ENCODE measurements at regions not wholly inside any gene's neighbourhood (a gene's known extent, or its start where the extent isn't known, plus 50 kb on each side); places are given as distances from the start of the nearest gene placed in this dataset.
"Not testable (repeated sequence)": the region's sequence is repeated elsewhere in the genome, so short reads cannot be mapped to it uniquely, and the experiment has no call there.

- not testable (repeated sequence) for DNase-seq (ENCODE audit: low spot score)
Observed at GRCh38 chr3:139116631-139117030, 71.9 kb upstream of the PRR23C start.

- DNase-seq (ENCODE audit: low spot score): no peak
Observed at GRCh38 chr3:139117136-139117675, 72.5 kb upstream of the PRR23C start.

- DNase-seq (ENCODE audit: low spot score): no peak
Observed at GRCh38 chr3:139117883-139118760, 73.4 kb upstream of the PRR23C start.

GRCh38 chr3:139118835-139119234 lies 74.1 kb upstream of the PRR23C start:
- no peak for DNase-seq (ENCODE audit: low spot score)

- no peak for DNase-seq (ENCODE audit: low spot score)
Observed at GRCh38 chr3:139119331-139120025, 74.8 kb upstream of the PRR23C start.

GRCh38 chr3:139120086-139121056 lies 75.7 kb upstream of the PRR23C start:
- no peak for DNase-seq (ENCODE audit: low spot score)

- DNase-seq (ENCODE audit: low spot score): no peak
Observed at GRCh38 chr3:139121513-139122220, 77.0 kb upstream of the PRR23C start.

GRCh38 chr3:139122221-139122581 lies 77.5 kb upstream of the PRR23C start:
- no peak for DNase-seq (ENCODE audit: low spot score)

- no peak for DNase-seq (ENCODE audit: low spot score)
Observed at GRCh38 chr3:139122612-139123011, 77.9 kb upstream of the PRR23C start.

GRCh38 chr3:139123377-139124095 lies 78.8 kb upstream of the PRR23C start:
- DNase-seq (ENCODE audit: low spot score): no peak

- DNase-seq (ENCODE audit: low spot score): no peak
Observed at GRCh38 chr3:139124197-139124596, 79.5 kb upstream of the PRR23C start.

- DNase-seq (ENCODE audit: low spot score): no peak
Observed at GRCh38 chr3:139127101-139127500, 82.4 kb upstream of the PRR23C start.

- not testable (repeated sequence) for DNase-seq (ENCODE audit: low spot score)
Observed at GRCh38 chr3:139127629-139128028, 82.9 kb upstream of the PRR23C start.

- no peak for DNase-seq (ENCODE audit: low spot score)
Observed at GRCh38 chr3:139128803-139129202, 84.1 kb upstream of the PRR23C start.

GRCh38 chr3:139129892-139130291 lies 85.2 kb upstream of the PRR23C start:
- no peak for DNase-seq (ENCODE audit: low spot score)

GRCh38 chr3:139130390-139131140 lies 85.9 kb upstream of the PRR23C start:
- DNase-seq (ENCODE audit: low spot score): no peak

GRCh38 chr3:139131951-139132350 lies 87.3 kb upstream of the PRR23C start:
- DNase-seq (ENCODE audit: low spot score): no peak

GRCh38 chr3:139132976-139133375 lies 88.3 kb upstream of the PRR23C start:
- DNase-seq (ENCODE audit: low spot score): no peak

- no peak for DNase-seq (ENCODE audit: low spot score)
Observed at GRCh38 chr3:139134678-139135372, 90.1 kb upstream of the PRR23C start.
